H9 (cell line): ENCODE measurements at regions not wholly inside any gene's neighbourhood (a gene's known extent, or its start where the extent isn't known, plus 50 kb on each side); places are given as distances from the start of the nearest gene placed in this dataset.

Source experiments
- DNase-seq: peaks from one replicate; pipeline ENCODE4 v3.0.0-alpha.2; 2017
- H2AFZ ChIP-seq: one replicate; pipeline ENCODE4 v1.6.1; 2013; ENCODE audit warnings: mild to moderate bottlenecking, low read length, control low read depth, moderate library complexity
- H2AK5ac ChIP-seq: 2 replicates; pipeline ENCODE4 v1.6.1; 2013; ENCODE audit warnings: low read length, control low read depth, mixed read lengths; ENCODE audit not compliant: insufficient read length
- H2BK120ac ChIP-seq: one replicate; pipeline ENCODE4 v1.6.1; 2013; ENCODE audit warnings: low read depth, mild to moderate bottlenecking, low read length, control low read depth, inconsistent platforms; ENCODE audit not compliant: poor library complexity, severe bottlenecking
- H2BK12ac ChIP-seq: 2 replicates; pipeline ENCODE4 v1.6.1; 2013; ENCODE audit warnings: low read length, control low read depth, mixed read lengths, low read depth; ENCODE audit not compliant: insufficient read length
- H2BK15ac ChIP-seq: 2 replicates; pipeline ENCODE4 v1.6.1; 2013; ENCODE audit warnings: low read depth, low read length, control low read depth
- H2BK20ac ChIP-seq: one replicate; pipeline ENCODE4 v1.6.1; 2013; ENCODE audit warnings: low read depth, mild to moderate bottlenecking, low read length, control low read depth, inconsistent platforms; ENCODE audit not compliant: poor library complexity, severe bottlenecking
- H2BK5ac ChIP-seq: 2 replicates; pipeline ENCODE4 v1.6.1; 2013; ENCODE audit warnings: low read length, control low read depth, mixed read lengths; ENCODE audit not compliant: insufficient read length
- H3K14ac ChIP-seq: 2 replicates; pipeline ENCODE4 v1.6.1; 2013; ENCODE audit warnings: low read length, control low read depth; ENCODE audit not compliant: insufficient read depth
- H3K18ac ChIP-seq: 2 replicates; pipeline ENCODE4 v1.6.1; 2013; ENCODE audit warnings: low read depth, mild to moderate bottlenecking, mixed read lengths, low read length, control low read depth; ENCODE audit not compliant: insufficient read length
- H3K23ac ChIP-seq: 2 replicates; pipeline ENCODE4 v1.6.1; 2013; ENCODE audit warnings: low read length, control low read depth, mixed read lengths, low read depth; ENCODE audit not compliant: insufficient read length
- H3K23me2 ChIP-seq: 2 replicates; pipeline ENCODE4 v1.6.1; 2013; ENCODE audit warnings: low read depth, mild to moderate bottlenecking, mixed read lengths, low read length, control low read depth; ENCODE audit not compliant: insufficient read length, poor library complexity, severe bottlenecking
- H3K27ac ChIP-seq: 2 replicates; pipeline ENCODE4 v1.5.1; 2013; ENCODE audit warnings: low read length, control low read depth, mixed read lengths, low read depth; ENCODE audit not compliant: insufficient read length
- H3K27me3 ChIP-seq: 2 replicates; pipeline ENCODE4 v1.6.1; 2013; ENCODE audit warnings: low read length, control low read depth, inconsistent platforms; ENCODE audit not compliant: insufficient read depth
- H3K4ac ChIP-seq: 2 replicates; pipeline ENCODE4 v1.6.1; 2013; ENCODE audit warnings: low read depth, mild to moderate bottlenecking, control low read depth, inconsistent platforms, low read length, moderate library complexity
- H3K4me1 ChIP-seq: 2 replicates; pipeline ENCODE4 v1.6.1; 2013; ENCODE audit warnings: low read length, control low read depth, inconsistent platforms; ENCODE audit not compliant: insufficient read depth
- H3K4me2 ChIP-seq: 2 replicates; pipeline ENCODE4 v1.6.1; 2013; ENCODE audit warnings: low read length, control low read depth, mixed read lengths; ENCODE audit not compliant: insufficient read length, insufficient read depth
- H3K56ac ChIP-seq: 2 replicates; pipeline ENCODE4 v1.6.1; 2013; ENCODE audit warnings: low read depth, mild to moderate bottlenecking, mixed read lengths, low read length, control low read depth; ENCODE audit not compliant: insufficient read length
- H3K79me1 ChIP-seq: 2 replicates; pipeline ENCODE4 v1.6.1; 2013; ENCODE audit warnings: low read depth, mild to moderate bottlenecking, moderate library complexity, low read length, control low read depth, inconsistent platforms; ENCODE audit not compliant: insufficient read depth, poor library complexity, severe bottlenecking
- H3K79me2 ChIP-seq: 2 replicates; pipeline ENCODE4 v1.6.1; 2013; ENCODE audit warnings: low read length, control low read depth, inconsistent platforms; ENCODE audit not compliant: insufficient read depth
- H3K9ac ChIP-seq: 2 replicates; pipeline ENCODE4 v1.6.1; 2013; ENCODE audit warnings: low read length, control low read depth, mixed read lengths; ENCODE audit not compliant: insufficient read length; ENCODE audit errors: extremely low read depth
- H3K9me3 ChIP-seq: one replicate; pipeline ENCODE4 v1.6.1; 2013; ENCODE audit warnings: low read depth, low read length, inconsistent platforms; ENCODE audit not compliant: control insufficient read depth
- H3T11ph ChIP-seq: one replicate; pipeline ENCODE4 v1.6.1; 2013; ENCODE audit warnings: mild to moderate bottlenecking, low read length, control low read depth, inconsistent platforms
- H4K20me1 ChIP-seq: one replicate; pipeline ENCODE4 v1.6.1; 2013; ENCODE audit not compliant: control insufficient read depth, insufficient read length, insufficient read depth
- H4K5ac ChIP-seq: 2 replicates; pipeline ENCODE4 v1.6.1; 2013; ENCODE audit warnings: low read depth, mild to moderate bottlenecking, mixed read lengths, low read length, control low read depth; ENCODE audit not compliant: insufficient read length
- H4K8ac ChIP-seq: replicated peaks from 2 replicates; pipeline ENCODE4 v1.6.1; 2013; ENCODE audit warnings: low read length, control low read depth, mixed read lengths, low read depth; ENCODE audit not compliant: insufficient read length
- H4K91ac ChIP-seq: 2 replicates; pipeline ENCODE4 v1.6.1; 2013; ENCODE audit warnings: low read depth, mild to moderate bottlenecking, moderate library complexity, mixed read lengths, low read length, control low read depth; ENCODE audit not compliant: insufficient read length
- H3K27ac Mint-ChIP-seq, 3 experiments: 2 replicates in 2 of 3; 3 replicates in 1 of 3; pipeline ENCODE4 v1.8.0; 2020 to 2021; ENCODE audit warnings: mixed read lengths in 3 of 3, mild to moderate bottlenecking in 1 of 3, moderate library complexity in 1 of 3
- H3K27me3 Mint-ChIP-seq: 2 replicates; pipeline ENCODE4 v1.8.0; 2021; ENCODE audit warnings: low read depth, mild to moderate bottlenecking, moderate library complexity, mixed read lengths
- H3K36me3 Mint-ChIP-seq, 3 experiments: 2 replicates in 2 of 3; 3 replicates in 1 of 3; pipeline ENCODE4 v1.8.0; 2020 to 2021; ENCODE audit warnings: low read depth in 3 of 3, mixed read lengths in 3 of 3; ENCODE audit not compliant: insufficient read depth in 1 of 3
- H3K4me1 Mint-ChIP-seq, 2 experiments: 2 replicates each; pipeline ENCODE4 v1.8.0; 2020; ENCODE audit warnings: mixed read lengths in 2 of 2
- H3K4me3 Mint-ChIP-seq, 2 experiments: 2 replicates in 1 of 2; 3 replicates in 1 of 2; pipeline ENCODE4 v1.8.0; 2020 to 2021; ENCODE audit warnings: mild to moderate bottlenecking in 2 of 2, mixed read lengths in 2 of 2, moderate library complexity in 1 of 2
- H3K9me3 Mint-ChIP-seq, 2 experiments: 2 replicates in 1 of 2; 3 replicates in 1 of 2; pipeline ENCODE4 v1.8.0; 2020; ENCODE audit warnings: mild to moderate bottlenecking in 2 of 2, mixed read lengths in 2 of 2, moderate library complexity in 1 of 2
- WGBS: extraction: QIAGEN DNeasy Blood & Tissue Kit; methylation state at CpG from one replicate; pipeline ENCODE4 v1.1.7; 2013; ENCODE audit warnings: missing lambda C conversion rate, low lambda C conversion rate, mixed read lengths; ENCODE audit not compliant: insufficient read length; ENCODE audit errors: extremely low coverage; 5-methylcytosine and 5-hydroxymethylcytosine counted together
- TF ChIP-seq, protein P1 (sequence below): fragments of 200-600 bp; sonication (generic); conservative IDR thresholded peaks from 3 replicates; pipeline ENCODE4 v1.8.0; 2021; ENCODE audit warnings: antibody characterized with exemption, mild to moderate bottlenecking

DNA sequence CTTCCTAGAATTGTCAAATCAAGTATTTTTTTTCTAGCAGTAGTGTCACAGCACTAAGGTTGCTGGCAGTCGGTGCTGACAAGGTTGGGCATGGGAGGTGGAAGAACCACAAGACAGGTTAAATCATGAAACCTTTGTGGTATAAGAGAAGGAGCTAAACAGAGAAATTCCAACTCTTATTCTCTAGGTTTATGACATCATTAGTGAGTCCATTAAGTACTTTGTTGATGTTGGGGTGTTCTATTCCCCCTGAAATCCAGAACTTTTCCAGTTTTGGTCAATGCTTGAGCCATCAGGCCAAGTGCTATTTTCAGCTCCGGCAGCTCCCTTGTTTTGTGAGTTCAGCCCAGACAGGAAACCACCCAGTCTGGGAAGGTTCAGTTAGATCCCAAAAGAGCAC is 206.0 kb upstream of the SOX9 start:
- H2AFZ ChIP-seq, result no peak overlapping the region
- H3K14ac ChIP-seq, result no peak overlapping the region
- no peak overlapping the region for H2AK5ac ChIP-seq
- peaks cover 0 to 4% of the 10 kb centered on the region in 2 experiments; a peak in 1 of 4 replicates for H3K4me1 Mint-ChIP-seq
- H3K4me3 Mint-ChIP-seq, result no peak overlapping the region
- H3K56ac ChIP-seq, result no peak overlapping the region
- no peak for DNase-seq
- no peak overlapping the region for H2BK15ac ChIP-seq
- no CpG with 5 or more reads among the region's 2 CpGs for WGBS
- H4K20me1 ChIP-seq, result no peaks in the 10 kb centered on the region
- H3K4me2 ChIP-seq, result no peak overlapping the region
- H3K79me2 ChIP-seq, result no peaks in the 10 kb centered on the region
- H4K8ac ChIP-seq, result no peak overlapping the region
- no peak overlapping the region for H3K23ac ChIP-seq
- H3K4me1 ChIP-seq, result no peaks in the 10 kb centered on the region
- H2BK120ac ChIP-seq, result no peak overlapping the region
- no peak overlapping the region for H3K27ac ChIP-seq
- H3K9ac ChIP-seq, result no peak overlapping the region
- H2BK12ac ChIP-seq, result no peak overlapping the region
- no peak overlapping the region for H3K18ac ChIP-seq
- no peaks in the 10 kb centered on the region for H3K23me2 ChIP-seq
- no peaks in the 10 kb centered on the region for H3K79me1 ChIP-seq
- H3K9me3 ChIP-seq, result no peaks in the 10 kb centered on the region
- TF ChIP-seq, protein P1, sequence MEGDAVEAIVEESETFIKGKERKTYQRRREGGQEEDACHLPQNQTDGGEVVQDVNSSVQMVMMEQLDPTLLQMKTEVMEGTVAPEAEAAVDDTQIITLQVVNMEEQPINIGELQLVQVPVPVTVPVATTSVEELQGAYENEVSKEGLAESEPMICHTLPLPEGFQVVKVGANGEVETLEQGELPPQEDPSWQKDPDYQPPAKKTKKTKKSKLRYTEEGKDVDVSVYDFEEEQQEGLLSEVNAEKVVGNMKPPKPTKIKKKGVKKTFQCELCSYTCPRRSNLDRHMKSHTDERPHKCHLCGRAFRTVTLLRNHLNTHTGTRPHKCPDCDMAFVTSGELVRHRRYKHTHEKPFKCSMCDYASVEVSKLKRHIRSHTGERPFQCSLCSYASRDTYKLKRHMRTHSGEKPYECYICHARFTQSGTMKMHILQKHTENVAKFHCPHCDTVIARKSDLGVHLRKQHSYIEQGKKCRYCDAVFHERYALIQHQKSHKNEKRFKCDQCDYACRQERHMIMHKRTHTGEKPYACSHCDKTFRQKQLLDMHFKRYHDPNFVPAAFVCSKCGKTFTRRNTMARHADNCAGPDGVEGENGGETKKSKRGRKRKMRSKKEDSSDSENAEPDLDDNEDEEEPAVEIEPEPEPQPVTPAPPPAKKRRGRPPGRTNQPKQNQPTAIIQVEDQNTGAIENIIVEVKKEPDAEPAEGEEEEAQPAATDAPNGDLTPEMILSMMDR, result no peak
- H2BK20ac ChIP-seq, result no peak overlapping the region
- H3K4ac ChIP-seq, result no peak overlapping the region
- H4K5ac ChIP-seq, result no peak overlapping the region
- H3K27me3 Mint-ChIP-seq, result no peaks in the 10 kb centered on the region; the same call in 1 of the 2 replicates
- H4K91ac ChIP-seq, result no peak overlapping the region
- no peaks in the 10 kb centered on the region for H3K36me3 Mint-ChIP-seq
- H3T11ph ChIP-seq, result no peak overlapping the region
- no peaks in the 10 kb centered on the region for H3K27me3 ChIP-seq
- H3K27ac Mint-ChIP-seq, result no peak overlapping the region
- no peaks in the 10 kb centered on the region for H3K9me3 Mint-ChIP-seq
- H2BK5ac ChIP-seq, result no peak overlapping the region
